Brain pericyte (primary cell): ENCODE measurements at regions not wholly inside any gene's neighbourhood (a gene's known extent, or its start where the extent isn't known, plus 50 kb on each side); places are given as distances from the start of the nearest gene placed in this dataset.
"Not testable (repeated sequence)": the region's sequence is repeated elsewhere in the genome, so short reads cannot be mapped to it uniquely, and the experiment has no call there.

ENCODE experiments used
- DNase-seq: peaks from one replicate; pipeline ENCODE4 v3.0.0-alpha.2; 2012; ENCODE audit warnings: low read depth, low spot score

DNA sequence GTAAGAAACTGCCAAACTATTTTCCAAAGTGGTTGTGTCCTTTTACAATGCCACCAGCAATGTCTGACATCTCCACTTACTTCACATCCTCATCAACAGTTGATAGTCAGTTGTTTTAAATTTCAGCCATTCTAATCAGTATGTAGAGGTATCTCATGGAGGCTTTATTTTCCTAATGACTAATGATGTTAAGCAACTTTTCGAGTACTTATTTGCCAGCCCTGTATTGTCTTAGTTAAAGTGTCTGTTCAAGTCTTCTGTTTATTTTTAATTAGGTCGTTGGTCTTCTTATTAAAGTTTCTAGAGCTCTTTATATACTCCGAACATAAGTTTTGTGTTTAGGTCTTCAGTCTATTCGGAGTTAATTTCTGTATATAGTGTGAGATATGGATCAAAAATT lies 54.9 kb upstream of the NBPF12 start:
- not testable (repeated sequence) for DNase-seq

DNA sequence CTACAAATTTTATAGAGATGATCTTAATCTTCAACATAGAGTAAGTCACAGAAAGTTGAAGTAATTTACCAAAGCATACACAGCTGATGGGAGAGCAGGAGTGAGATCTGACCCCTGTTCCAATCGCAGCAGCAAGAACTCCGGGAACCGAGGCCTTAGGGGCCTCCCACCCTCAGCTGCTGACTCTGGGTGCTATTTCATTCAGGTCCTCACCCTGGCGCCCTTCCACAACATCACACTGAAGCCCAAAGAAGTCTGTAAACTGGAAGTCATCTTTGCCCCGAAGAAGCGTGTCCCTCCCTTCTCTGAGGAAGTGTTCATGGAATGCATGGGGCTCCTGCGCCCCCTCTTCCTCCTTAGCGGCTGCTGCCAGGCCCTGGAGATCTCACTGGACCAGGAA lies 57.0 kb upstream of the NBPF12 start:
- not testable (repeated sequence) for DNase-seq

DNA sequence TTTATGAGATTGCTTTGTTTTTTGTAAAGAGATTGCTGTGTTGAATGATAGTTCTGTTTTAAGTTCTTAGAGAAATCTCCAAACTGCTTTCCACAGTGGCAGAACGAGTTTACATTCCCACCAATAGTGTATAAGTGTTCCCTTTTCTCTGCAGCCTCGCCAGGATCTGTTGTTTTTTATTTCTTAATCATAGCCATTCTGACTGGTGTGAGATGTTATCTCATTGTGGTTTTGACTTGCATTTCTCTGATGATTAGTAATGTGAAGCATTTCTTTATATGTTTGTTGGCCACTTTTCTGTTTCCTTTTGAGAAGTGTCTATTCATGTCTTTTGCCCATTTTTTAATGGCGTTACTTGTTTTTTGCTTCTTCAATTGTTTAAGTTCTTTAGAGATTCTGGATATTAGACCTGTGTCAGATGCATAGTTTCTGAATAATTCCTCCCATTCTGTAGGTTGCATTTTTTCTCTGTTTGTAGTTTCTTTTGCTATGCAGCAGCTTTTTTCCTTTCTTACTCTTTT lies 74.3 kb upstream of the NBPF12 start:
- DNase-seq = not testable (repeated sequence)

DNA sequence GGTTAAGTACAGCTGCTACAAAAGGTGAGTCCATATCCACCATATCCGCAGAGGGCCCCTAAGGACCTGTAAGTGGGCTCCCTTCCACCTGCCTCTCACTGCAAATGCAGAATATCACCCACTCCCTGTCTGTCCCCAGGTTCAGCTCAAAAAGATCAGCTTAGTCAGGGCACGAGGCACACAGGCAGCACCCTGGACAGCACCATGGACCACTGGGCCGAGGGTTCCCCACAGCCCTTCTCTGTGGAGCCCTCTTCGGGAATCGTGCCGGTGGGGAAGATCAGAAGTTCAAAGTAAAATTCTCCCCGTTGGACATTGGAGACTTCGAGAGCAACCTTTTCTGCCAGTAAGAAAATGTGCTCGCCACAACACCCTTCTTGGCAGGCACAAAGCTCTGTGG lies 85.0 kb upstream of the NBPF12 start:
- not testable (repeated sequence) for DNase-seq

DNA sequence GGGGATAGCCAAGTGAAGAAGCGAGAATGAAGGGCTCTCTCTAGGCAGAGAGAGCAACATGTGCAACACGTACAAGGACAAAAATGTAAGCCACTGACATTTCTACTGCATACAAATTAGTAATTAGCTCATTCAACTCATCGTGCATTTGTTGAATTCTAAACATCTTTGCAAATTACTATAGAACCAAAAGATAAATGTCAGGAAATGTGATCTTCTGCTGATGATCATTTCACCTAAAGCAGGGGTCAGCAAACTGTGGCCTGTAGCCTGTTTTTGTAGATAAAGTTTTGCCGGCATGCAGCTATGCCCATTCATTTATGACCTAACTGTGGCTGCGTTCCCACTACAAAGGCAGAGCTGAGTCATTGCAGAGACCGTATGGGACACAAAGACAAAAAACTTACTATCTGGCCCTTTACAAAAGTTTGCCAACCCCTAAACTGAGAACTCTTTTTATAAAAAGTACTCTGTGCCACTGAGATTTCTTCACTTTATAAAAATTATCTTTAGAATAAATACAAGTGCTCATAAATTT lies 87.7 kb upstream of the NBPF12 start:
- not testable (repeated sequence) for DNase-seq

DNA sequence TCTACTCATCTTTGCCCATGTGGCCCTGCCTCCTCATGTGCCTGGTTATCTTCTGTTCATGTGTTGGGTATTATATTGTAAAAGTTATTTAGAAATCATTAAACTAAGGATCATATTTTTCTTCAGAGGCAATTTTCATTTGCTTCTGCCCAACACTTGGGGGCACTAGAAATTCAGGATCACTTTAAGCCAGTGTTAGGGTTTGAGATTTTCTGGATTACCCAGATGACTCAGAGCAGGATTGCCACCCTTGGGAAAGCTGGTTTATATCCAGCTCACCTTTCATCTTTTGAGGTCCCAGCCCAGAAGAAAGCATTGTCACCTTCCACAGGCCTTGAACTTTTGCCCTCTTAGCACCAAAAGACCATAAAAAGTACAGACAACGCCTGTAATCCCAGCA lies 99.4 kb upstream of the NBPF12 start:
- not testable (repeated sequence) for DNase-seq

DNA sequence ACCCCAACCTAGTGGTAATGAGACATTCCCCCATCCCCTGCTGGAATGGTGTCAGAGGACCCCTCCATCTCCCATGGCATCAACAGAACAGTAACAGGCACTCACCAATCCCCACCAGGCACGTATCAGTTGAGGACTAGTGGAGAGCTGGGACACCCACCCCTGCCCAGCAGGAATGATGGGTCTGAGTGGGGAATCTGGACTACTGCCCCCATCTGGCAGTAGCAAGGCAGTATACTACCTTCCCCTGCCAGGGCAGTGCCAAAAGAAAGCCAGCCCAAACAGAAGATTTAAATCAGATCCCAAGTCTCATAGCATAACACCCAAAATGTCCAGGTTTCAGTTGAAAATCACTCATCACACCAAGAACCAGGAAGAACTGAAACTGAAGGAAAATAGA lies 111.2 kb upstream of the NBPF12 start:
- not testable (repeated sequence) for DNase-seq

DNA sequence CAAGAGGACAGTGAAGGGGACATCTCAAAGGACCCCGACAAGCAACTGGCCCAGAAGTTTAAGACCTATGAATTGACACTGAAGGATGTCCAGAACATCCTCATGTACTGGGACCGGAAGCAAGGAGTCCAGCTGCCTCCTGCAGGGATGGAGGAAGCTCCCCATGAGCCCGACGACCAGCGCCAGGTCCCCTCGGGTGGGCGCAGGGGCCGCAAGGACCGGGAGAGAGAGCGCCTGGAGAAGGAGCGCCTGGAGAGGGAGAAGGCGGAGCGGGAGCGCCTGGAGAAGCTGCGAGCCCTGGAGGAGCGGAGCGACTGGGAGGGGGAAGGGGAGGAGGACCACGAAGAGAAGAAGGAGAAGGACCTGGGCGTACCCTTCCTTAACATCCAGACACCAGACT lies 143.9 kb upstream of the NBPF12 start:
- not testable (repeated sequence) for DNase-seq

DNA sequence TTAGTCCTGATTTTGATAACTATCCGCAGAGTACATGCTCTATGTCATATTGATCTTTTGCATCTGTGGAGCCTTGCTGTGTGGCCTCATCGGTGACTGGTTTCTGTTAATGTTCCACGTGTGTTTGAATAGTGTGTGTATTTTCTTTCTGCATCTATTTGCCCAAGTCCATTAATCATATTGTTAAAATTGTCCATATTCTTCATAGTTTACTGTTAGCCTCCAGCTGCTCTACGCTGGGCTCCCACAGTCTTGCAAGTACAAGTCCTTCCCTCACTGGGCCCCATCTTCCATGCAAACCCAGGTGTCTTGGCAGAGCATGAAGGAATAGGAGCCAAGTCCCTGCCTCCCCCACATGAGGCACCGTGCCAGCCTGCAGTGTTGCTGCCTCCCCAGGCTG lies 145.4 kb upstream of the NBPF12 start:
- DNase-seq = not testable (repeated sequence)

DNA sequence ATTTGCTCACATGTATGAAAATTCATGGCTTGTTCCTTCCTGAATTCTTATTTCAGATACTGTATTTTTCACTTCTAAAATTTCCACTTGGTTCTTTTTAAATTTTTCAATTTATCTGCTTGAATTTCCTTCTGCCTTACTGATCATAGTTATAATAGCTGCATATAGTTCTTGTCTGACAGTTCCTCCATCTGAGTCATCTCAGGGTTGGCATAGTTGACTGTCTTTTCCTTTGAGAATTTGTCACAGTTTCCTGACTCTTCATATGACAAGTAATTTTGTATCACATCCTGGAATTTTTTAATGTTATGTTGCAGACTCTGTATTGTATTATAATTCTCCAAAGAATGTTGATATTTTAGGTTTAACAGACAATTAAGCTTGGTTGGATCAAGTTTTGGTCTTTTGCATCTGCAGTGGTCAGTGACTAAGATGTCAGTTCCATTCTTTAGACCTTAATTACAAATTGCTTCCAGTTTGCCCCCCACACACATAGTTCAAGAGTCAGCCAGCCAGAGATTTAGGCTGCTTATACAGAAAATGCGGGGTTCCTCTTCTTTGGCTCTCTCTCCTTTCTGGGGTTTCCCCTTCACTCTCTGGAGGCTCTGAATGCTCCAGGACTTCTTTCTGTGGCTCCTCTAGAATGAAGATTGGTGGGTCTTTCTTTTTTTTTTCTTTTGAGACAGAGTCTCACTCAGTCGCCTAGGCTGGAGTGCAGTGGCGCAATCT lies 153.7 kb upstream of the NBPF12 start:
- not testable (repeated sequence) for DNase-seq

DNA sequence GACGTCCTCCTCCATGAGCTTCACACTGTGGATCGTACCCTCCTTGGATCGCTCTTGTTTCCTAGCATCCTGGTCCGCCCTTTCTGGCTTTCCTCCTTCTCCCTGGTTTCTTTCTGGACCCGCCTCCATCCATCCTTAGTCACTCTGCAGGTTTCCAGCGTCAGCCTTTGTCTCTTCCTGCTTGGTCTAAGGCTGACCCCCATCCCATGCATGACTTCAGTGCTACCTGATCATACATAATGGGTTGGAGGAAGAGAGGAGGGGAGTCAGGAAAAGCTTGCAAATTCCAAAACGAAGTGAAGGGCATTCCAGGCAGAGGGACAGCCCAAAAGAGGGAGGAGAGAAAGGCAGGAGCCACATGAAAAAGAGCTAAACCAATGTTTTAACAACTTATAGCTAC lies 156.9 kb upstream of the NBPF12 start:
- DNase-seq = not testable (repeated sequence)

DNA sequence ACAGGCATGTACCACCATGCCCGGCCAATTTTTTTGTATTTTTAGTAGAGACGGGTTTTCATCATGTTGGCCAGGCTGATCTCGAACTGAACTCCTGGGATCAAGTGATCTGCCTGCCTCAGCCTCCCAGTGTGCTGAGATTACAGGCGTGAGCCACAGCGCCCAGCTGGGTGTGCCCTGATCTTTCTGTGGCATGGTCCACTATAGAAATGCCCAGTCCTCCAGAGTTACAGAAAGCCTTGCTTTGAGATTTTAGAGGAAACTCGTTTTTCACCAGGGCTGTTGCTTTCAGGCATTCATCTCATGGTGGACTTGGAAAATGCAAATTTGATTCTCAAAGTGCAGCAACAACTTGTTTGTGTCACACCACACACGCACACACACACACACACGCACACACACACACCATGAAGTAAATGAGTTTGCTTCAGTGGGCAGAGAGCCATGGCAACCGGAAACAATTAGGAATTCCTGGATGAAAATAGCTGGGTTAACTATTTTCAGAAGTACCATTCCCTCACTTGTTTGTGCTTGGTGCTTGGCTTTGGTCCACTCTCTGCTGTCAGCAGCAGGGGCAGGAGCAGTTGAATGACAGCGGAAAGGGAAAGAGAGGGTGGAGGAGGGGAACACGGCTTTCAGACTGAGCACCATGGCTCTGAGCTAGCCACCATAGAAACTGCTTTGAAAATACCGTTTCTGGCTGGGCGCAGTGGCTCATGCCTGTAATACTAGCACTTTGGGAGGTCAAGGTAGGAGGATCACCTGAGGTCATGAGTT lies 160.1 kb upstream of the NBPF12 start:
- DNase-seq = not testable (repeated sequence)

DNA sequence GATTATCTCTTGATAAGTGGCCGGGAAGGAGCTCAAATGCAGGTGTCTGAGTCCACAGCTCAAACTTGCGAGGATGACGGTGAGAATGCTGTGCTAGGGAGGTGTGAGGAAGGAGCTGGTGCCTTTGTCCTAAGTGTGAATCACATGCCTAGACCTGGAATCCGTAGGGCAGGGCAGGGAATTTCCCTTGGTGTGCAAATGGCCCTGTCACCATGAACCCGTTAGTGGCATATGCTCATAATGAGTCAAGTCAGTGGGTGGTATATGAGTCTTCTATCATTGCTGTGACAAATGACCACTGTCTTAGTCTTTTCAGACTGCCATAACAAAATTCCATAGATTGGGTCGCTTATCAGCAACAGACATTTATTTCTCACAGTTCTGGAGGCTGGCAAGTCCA lies 163.1 kb upstream of the NBPF12 start:
- DNase-seq = not testable (repeated sequence)

DNA sequence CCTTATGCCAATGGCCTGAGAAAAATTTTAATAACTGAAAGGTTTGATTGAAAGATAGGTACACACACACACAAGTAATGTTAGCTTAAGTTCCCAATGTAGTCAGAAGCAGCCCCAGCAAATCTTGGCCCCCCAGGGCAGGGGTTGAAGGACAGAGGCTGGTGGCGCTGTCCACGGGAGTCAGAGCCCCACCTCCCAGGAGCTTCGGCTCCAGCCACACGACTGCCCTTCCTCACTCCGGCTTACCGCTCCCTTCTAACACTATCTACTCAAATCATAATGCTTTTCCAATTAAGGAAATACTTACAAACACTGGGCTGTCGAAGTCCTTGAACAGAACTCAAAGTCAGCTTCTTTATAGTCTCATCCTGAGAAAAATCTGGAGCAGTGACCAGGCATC lies 163.9 kb upstream of the NBPF12 start:
- not testable (repeated sequence) for DNase-seq

DNA sequence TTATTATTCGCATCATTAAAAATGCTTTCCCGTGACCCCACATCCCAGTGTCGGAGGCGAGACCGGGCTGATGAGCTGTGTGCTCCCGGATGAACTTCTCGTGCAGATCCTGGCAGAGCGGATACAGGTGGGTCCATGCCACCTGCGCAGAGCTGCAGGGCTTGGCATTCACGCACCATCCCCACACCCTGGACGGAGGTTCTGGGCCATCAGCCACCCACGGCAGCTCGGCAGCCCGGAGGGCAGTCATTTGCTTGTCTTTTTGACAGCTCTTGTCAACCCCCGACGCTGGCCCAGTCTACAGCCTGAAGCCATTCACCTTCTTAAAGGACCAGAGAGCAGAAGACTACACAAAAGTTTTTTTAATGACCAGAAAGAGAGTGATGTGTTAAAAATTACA lies 166.7 kb upstream of the NBPF12 start:
- not testable (repeated sequence) for DNase-seq

DNA sequence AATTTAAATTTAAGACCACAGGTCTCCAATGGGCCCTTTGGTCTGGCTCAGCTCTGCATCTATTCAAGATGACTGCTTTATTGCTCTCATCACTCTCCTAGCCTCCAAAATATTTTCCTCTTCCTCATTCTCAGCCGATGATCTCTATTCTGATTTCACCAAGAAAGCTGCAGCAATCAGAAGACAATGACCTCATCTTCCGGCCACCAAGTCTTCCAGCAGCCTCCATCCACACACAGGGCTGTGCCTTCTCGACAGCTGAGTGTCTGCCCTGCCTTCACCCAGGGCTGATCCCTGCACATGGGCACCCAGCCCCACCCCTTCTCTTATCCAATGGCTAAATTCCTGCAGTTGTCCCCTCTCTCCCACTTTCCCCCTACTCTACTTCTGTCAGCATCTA lies 167.1 kb upstream of the NBPF12 start:
- not testable (repeated sequence) for DNase-seq

DNA sequence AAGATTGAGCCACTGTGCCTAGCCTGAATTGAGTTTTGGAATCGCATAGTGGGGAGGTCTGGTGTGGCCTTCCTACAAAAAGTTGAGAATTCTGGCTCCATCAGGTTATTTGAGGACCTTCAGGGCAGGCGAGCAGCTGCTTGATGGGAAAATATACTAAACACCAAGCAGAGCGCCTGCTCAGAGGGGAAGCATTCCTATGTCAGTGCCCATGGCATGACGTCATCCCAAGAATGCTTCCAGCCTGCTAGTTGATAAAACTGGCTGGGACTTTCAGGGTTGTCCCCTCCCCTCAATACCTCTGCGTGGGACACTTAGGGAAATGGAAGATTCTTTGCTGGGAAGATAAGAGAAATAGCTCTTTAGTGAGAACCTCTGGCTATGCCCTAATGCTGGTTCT lies 174.9 kb upstream of the NBPF12 start:
- not testable (repeated sequence) for DNase-seq

DNA sequence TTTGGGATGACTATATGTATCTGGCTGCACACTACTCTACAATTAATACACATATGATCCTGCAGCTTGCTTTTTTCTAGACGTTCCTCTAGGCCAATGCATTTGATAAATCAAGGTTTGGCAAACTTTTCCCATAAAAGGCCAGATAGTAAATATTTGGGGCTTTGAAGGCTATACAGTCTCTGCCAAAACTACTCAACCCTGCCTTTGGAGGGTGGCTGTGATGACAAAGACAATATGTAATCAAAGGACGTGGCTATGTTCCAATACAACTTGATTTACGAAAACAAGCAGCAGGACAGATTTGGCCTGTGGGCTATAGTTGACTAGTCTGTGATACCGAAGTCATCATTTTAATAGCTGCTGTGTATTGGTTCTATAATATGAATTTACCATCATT lies 181.3 kb upstream of the NBPF12 start:
- not testable (repeated sequence) for DNase-seq

DNA sequence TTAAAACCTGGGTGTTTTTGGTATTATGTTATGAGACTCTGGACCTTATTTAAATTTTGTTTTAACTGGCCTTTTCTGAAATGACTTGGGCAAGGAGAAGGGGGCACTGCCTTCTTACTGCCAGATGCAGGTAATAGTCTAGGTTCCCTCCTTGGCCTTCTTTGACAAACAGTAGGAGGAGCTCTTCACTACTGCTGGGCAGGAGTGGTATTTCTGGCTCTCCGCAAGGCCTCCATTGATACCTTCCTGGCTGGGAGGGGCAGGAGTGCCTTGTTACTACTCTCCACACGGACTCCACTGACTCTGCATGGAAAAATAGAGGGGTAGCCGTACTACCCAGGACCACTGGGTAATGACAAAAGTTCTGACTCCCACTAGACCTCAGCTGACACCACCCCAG lies 189.4 kb upstream of the NBPF12 start:
- DNase-seq = not testable (repeated sequence)

DNA sequence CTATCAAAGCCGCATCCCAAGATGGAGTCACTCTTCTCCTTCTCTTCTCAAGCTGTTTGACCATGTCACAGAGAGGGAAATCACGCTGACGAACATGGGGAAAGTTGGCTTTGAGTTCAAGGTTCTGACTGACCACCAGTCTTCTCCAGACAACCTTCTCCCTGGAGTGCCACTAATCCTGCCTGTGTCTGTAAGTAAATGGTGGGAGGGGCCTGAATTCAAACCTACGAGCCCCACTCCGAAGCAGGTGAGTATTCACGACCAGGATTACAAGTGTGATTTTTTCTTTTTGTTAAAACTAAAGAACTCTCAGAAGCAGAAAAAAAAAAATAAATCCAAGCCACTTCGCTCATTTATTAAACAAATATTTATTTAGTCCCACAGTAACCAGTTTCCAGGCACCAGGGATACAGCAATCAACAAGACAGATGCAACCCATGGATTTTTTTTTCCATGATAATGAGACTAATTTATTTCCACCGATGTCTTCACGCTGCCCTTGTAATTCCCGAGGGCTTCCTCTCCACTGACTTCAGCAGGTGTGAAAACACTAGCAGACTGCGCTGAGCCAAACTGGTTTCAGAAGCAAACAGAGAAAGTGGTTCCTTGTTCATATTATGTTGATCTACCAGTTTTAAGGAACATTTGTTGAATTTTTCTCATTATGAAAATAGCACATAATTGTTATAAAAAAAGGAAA lies 206.0 kb upstream of the NBPF12 start:
- not testable (repeated sequence) for DNase-seq

DNA sequence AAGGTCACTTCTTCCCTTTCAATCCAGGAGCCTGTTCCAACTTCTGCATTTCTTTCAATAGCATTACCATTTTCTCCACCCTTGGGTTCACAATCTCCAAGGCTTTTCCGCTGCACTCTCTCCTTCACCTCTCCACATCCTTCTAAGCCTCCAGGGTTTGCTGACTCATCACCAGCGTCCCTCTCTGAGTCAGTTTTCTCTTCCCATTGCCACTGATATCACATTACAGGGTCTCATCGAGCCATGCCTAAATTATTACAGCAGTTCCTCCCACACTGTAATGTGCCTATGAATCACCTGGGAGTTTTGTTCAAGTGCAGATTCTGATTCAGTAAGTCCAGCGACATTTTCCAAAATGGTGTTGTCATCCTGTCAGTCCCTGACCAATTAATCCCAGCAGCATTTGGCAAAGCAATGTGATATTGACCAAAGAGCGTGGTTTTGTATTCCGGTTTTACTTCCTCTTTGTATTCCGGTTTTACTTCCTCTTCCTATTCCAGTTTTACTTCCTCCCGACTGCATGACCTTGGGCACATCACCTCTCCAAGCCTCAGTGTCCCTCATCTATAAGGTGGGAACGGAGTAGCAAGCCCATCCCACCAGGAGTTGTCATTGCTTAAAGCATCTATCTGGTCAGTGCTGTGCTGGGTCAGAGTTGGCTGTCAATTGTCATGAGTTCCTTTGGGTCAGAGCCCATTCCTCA lies 208.3 kb upstream of the NBPF12 start:
- DNase-seq = not testable (repeated sequence)
